ENCODE measurements at regions not wholly inside any gene's neighbourhood (a gene's known extent, or its start where the extent isn't known, plus 50 kb on each side); places are given as distances from the start of the nearest gene placed in this dataset.

DNA sequence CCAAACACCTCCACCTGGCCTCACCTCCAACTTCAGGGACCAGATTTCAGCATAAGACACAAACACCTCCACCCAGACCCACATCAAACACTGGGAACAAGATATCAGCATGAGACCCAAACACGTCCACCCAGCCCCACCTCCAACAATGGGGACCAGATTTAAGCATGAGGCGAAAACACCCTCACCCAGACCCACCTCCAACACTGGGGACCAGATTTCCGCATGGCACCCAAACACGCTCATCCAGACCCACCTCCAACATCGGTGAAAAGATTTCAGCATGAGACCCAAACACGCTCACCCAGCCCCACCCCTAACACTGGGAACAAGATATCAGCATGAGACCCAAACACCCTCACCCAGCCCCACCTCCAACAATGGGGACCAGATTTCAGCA lies 210.0 kb downstream of the ASMT start:
- H3K23me2 ChIP-seq (ENCODE audit: low read depth, low read length): no peaks in the 10 kb centered on the region
- no peak overlapping the region for H2BK5ac ChIP-seq (ENCODE audit: low read depth, low read length)
- no peak overlapping the region for H2BK120ac ChIP-seq (replicated peaks; ENCODE audit: low read depth, low read length)
- 89% methylated on average over 6 of the region's 6 CpGs; no CpG with 5 or more reads in 1 of the 2 experiments for WGBS, 2 experiments (ENCODE audit: extremely low coverage in 1 of 2, insufficient coverage in 1 of 2, insufficient read length in 1 of 2, insufficient replicate concordance in 2 of 2, low coverage in 1 of 2, low lambda C conversion rate in 2 of 2, missing lambda C conversion rate in 1 of 2)
- DNase-seq (ENCODE audit: low read depth in 1 of 2, low spot score in 2 of 2): no peak
- H3K4ac ChIP-seq (replicated peaks; ENCODE audit: insufficient read length, low read depth, low read length): no peak overlapping the region
- H2BK20ac ChIP-seq (ENCODE audit: low read length): no peak overlapping the region
- POLR2A ChIA-PET (ENCODE audit: partially characterized antibody): no interaction called here
- H3K27me3 ChIP-seq (replicated peaks in 1 of 4; ENCODE audit: control insufficient read depth in 3 of 4, extremely low read depth in 1 of 4, insufficient read depth in 3 of 4, low read length in 3 of 4): no peaks in the 10 kb centered on the region
- no peak overlapping the region for H4K91ac ChIP-seq (replicated peaks; ENCODE audit: insufficient read length, low read length)
- no peak for FAIRE-seq
- peak overlapping the region; percentile 46; the same call in 1 of the 2 replicates for H2BK15ac ChIP-seq (ENCODE audit: low read length)
- H3K4me3 ChIP-seq (ENCODE audit: extremely low read depth in 1 of 4, insufficient read depth in 2 of 4, low read depth in 3 of 4, low read length in 4 of 4): no peak overlapping the region
- no peak overlapping the region for H2AK5ac ChIP-seq (ENCODE audit: low read depth, low read length)
- no peak overlapping the region for H3K14ac ChIP-seq (ENCODE audit: insufficient read length)
- no peaks in the 10 kb centered on the region for H3K79me2 ChIP-seq (ENCODE audit: control insufficient read depth in 1 of 2, insufficient read depth in 2 of 2, low read length in 2 of 2)
- TF ChIP-seq CBX8 (IDR thresholded peaks at IDR 0.05; ENCODE audit: borderline replicate concordance, low read depth, low read length): no peak
- TF ChIP-seq SIX5 (IDR thresholded peaks at IDR 0.05; ENCODE audit: low read depth, low read length): no peak
- no peak for TF ChIP-seq CHD1 (IDR thresholded peaks at IDR 0.05; ENCODE audit: low read depth, low read length)
- TF ChIP-seq SP2 (IDR thresholded peaks at IDR 0.05; ENCODE audit: low read length): no peak
- TF ChIP-seq RNF2 (IDR thresholded peaks at IDR 0.05; ENCODE audit: borderline replicate concordance, low read depth, low read length, missing control alignments, poor library complexity, severe bottlenecking): no peak
- no peaks in the 10 kb centered on the region for H4K20me1 ChIP-seq (replicated peaks in 1 of 2; ENCODE audit: control insufficient read depth in 1 of 2, insufficient read depth in 2 of 2, low read length in 2 of 2)
- no peaks in the 10 kb centered on the region for H3K79me1 ChIP-seq (ENCODE audit: low read depth, low read length)
- H3K4me2 ChIP-seq (ENCODE audit: insufficient read depth in 1 of 2, low read depth in 2 of 2, low read length in 2 of 2): no peak overlapping the region
- H3K23ac ChIP-seq (ENCODE audit: insufficient read length): no peak overlapping the region
- H3K18ac ChIP-seq (ENCODE audit: extremely low read depth, low read length): no peak overlapping the region
- H2BK12ac ChIP-seq (ENCODE audit: low read depth, low read length): no peak overlapping the region
- H3K4me1 ChIP-seq (replicated peaks in 1 of 4; ENCODE audit: control insufficient read depth in 3 of 4, insufficient read depth in 4 of 4, low read length in 3 of 4): no peaks in the 10 kb centered on the region
- no peaks in the 10 kb centered on the region for H3K36me3 ChIP-seq (ENCODE audit: control insufficient read depth in 2 of 4, insufficient read depth in 4 of 4, low read length in 3 of 4)
- no peaks in the 10 kb centered on the region for H3K9me3 ChIP-seq (ENCODE audit: insufficient read depth in 2 of 2, low read depth in 1 of 2, low read length in 1 of 2)
- H3K27ac ChIP-seq (ENCODE audit: low read depth, low read length): no peak overlapping the region
- no peak overlapping the region for H4K5ac ChIP-seq (ENCODE audit: insufficient read length, low read depth, low read length)
- no peak overlapping the region for H2AFZ ChIP-seq (ENCODE audit: low read length)
- H3K9ac ChIP-seq (replicated peaks in 1 of 4; ENCODE audit: extremely low read depth in 1 of 4, low read depth in 3 of 4, low read length in 3 of 4): no peak overlapping the region
- H3K56ac ChIP-seq (replicated peaks; ENCODE audit: insufficient read length, low read depth, low read length): no peak overlapping the region
- no peak overlapping the region for H4K8ac ChIP-seq (ENCODE audit: extremely low read depth, insufficient read depth, low read length)
- CTCF ChIA-PET (ENCODE audit: partially characterized antibody): no interaction called here

Data from H1 (cell line).